Endometrial microvascular endothelial cells (primary cell): ENCODE measurements at regions not wholly inside any gene's neighbourhood (a gene's known extent, or its start where the extent isn't known, plus 50 kb on each side); places are given as distances from the start of the nearest gene placed in this dataset.

Source experiments
- in situ Hi-C: cut with HindIII; loops from 2 replicates; pipeline ENCODE4 v1.10.0; 2017; ENCODE audit warnings: low sequenced_read_pairs, low pct_unique_long_range_greater_than_20kb; ENCODE audit errors: inconsistent ontology term

- in situ Hi-C loops: no loop called here
Measured at GRCh38 chr20:23165964-23166363, 79.8 kb upstream of the CD93 start.

- in situ Hi-C loops: no loop called here
Measured at GRCh38 chr20:23165307-23165750, 79.2 kb upstream of the CD93 start.

GRCh38 chr20:23164176-23164601 is 78.1 kb upstream of the CD93 start:
- in situ Hi-C loops: no loop called here

- in situ Hi-C loops: no loop called here
Measured at GRCh38 chr20:23163562-23163961, 77.4 kb upstream of the CD93 start.

- in situ Hi-C loops: no loop called here
Measured at GRCh38 chr20:23162887-23163286, 76.8 kb upstream of the CD93 start.

GRCh38 chr20:23161968-23162696 is 76.0 kb upstream of the CD93 start:
- in situ Hi-C loops: no loop called here

- in situ Hi-C loops: no loop called here
Measured at GRCh38 chr20:23161244-23161891, 75.2 kb upstream of the CD93 start.

GRCh38 chr20:23160536-23161243 is 74.6 kb upstream of the CD93 start:
- in situ Hi-C loops: no loop called here

- in situ Hi-C loops: no loop called here
Measured at GRCh38 chr20:23159947-23160318, 73.8 kb upstream of the CD93 start.

- in situ Hi-C loops: no loop called here
Measured at GRCh38 chr20:23159256-23159946, 73.3 kb upstream of the CD93 start.

GRCh38 chr20:23157734-23158133 is 71.6 kb upstream of the CD93 start:
- in situ Hi-C loops: no loop called here

- in situ Hi-C loops: no loop called here
Measured at GRCh38 chr20:23156842-23157423, 70.8 kb upstream of the CD93 start.

- in situ Hi-C loops: no loop called here
Measured at GRCh38 chr20:23156170-23156841, 70.2 kb upstream of the CD93 start.

GRCh38 chr20:23155141-23155590 is 69.0 kb upstream of the CD93 start:
- in situ Hi-C loops: no loop called here

GRCh38 chr20:23153696-23154341 is 67.7 kb upstream of the CD93 start:
- in situ Hi-C loops: no loop called here

GRCh38 chr20:23152902-23153301 is 66.8 kb upstream of the CD93 start:
- in situ Hi-C loops: no loop called here

- in situ Hi-C loops: no loop called here
Measured at GRCh38 chr20:23152308-23152892, 66.3 kb upstream of the CD93 start.

GRCh38 chr20:23151885-23152284 is 65.8 kb upstream of the CD93 start:
- in situ Hi-C loops: no loop called here
